ENCODE measurements at regions not wholly inside any gene's neighbourhood (a gene's known extent, or its start where the extent isn't known, plus 50 kb on each side); places are given as distances from the start of the nearest gene placed in this dataset.
A peak's percentile ranks its signal among the peaks of the same experiment; 100 is the strongest.

DNA sequence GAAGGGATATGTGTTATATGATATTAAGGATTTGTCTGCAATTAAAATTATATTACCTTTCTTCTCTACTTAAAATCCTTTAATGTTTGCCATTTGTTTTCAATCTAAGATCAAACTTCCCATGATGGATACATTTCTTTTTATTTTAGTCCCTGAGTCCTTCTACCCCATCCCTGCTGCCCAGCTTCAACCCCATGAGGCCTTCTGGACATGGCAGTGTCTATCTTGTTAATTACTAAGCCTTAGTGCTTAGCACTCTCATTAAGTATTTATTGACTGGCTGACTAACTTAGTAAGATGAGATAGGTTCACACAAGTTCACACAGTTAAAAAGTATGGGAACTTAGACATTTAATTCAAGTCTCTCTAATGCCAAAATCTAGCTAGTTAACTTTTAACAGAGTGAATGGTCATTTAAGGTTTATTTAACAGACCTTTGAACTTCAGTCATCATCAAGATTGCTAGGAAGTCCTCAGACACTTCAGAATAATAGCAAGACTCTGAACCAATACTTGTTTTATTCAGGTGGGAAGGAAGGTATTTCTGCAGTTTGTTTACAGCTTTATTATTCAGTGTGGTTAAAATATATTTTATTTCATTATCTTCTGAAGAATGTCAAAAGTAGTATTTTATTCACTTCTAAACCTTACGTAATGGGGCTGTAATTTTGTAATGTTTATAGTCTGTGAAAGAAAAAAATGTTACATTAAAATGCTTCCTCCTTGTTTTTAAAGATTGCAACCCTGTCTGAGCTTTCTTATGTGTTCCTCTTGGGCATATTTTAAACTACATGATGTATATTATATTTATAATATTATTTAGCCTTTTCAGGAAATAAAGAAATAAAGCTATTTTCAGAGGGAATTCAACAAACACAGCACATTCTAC lies 848.9 kb downstream of the REEP3 start:
- Mint-ChIP-seq H3K4me3 (no peak overlapping the region), H3K9me3 (peaks cover 0 to 20% (median 3%) of the 10 kb centered on the region in 9 donors), H3K27ac (no peak overlapping the region), H3K36me3 (no peaks in the 10 kb centered on the region), H3K4me1 (no peaks in the 10 kb centered on the region), H3K27me3 (no peaks in the 10 kb centered on the region)
- DNase-seq (no peak), ATAC-seq (no peak)
- POLR2A ChIA-PET, result no interaction called here

DNA sequence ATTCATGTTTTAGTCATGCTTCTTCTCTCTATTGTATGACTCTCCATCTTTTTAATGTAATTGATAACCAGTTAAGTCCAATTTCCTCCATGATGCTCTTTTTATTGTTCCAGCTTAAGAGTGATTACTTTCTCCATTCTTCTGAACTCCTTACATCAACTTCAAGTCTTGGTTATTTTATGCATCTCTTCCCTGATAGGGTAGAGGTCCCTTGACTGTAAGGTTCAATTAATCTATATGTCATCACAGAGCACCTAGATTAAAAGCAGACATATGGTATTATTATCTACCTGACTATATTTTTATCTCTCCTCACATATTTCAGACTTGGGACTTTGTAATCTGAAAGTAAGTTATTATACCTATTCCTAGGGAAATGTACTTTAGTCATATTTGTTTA lies 853.1 kb downstream of the REEP3 start:
- no peak overlapping the region for H3K4me3 Mint-ChIP-seq
- no peaks in the 10 kb centered on the region for H3K27me3 Mint-ChIP-seq
- no peak overlapping the region for H3K27ac Mint-ChIP-seq
- H3K9me3 Mint-ChIP-seq, result peaks cover 0 to 18% (median 0%) of the 10 kb centered on the region in 9 donors
- no peaks in the 10 kb centered on the region for H3K36me3 Mint-ChIP-seq
- ATAC-seq, result no peak
- no peaks in the 10 kb centered on the region for H3K4me1 Mint-ChIP-seq
- no peak for DNase-seq
- POLR2A ChIA-PET, result no interaction called here

DNA sequence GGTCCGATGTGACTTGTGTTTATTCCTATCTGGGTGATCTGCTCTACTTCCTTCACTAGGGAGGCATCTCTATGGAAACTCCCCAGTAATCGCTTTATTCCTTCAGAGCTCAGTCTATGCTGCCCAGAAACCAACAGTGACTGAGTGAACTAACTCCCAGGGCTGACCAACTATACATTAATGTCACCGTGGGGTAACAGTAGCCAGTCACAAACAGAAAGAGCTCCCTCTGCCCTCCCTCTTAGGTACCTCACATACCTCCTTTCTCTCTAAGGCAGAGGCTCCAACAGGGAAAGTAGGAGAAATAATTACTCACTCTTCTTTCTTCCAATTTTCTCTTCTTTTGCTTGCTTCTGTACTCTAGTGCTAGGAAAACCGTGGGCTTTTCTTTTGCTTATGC lies 855.0 kb downstream of the REEP3 start:
- Mint-ChIP-seq H3K27me3 (no peaks in the 10 kb centered on the region), H3K9me3 (peaks cover 0 to 11% (median 0%) of the 10 kb centered on the region in 9 donors), H3K36me3 (no peaks in the 10 kb centered on the region), H3K4me3 (no peak overlapping the region), H3K27ac (no peak overlapping the region), H3K4me1 (no peaks in the 10 kb centered on the region)
- DNase-seq (no peak), ATAC-seq (no peak)
- POLR2A ChIA-PET, result no interaction called here

DNA sequence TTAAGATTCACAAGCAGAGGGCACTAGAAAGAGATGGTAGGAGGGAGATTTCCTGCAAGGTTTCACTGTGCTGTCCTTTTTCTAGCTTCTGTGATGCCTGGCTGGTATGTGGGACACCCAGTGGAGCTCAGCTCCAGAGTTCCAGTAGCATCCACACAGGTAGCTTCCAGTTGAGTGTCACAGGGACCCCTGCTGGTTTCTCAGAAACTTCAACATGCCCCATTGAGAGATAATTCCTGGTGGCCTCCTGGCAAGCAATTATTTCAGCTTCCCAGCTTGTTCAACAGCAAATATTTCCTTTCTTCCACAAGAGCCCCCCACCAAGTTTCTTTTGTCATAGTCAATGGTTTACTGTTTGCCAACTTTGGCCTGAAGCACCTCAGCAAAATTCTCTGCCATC lies 858.7 kb downstream of the REEP3 start:
- Mint-ChIP-seq H3K4me3 (no peak overlapping the region), H3K36me3 (no peaks in the 10 kb centered on the region), H3K9me3 (peaks cover 0 to 6% (median 0%) of the 10 kb centered on the region in 9 donors), H3K27ac (no peak overlapping the region), H3K4me1 (no peaks in the 10 kb centered on the region), H3K27me3 (no peaks in the 10 kb centered on the region)
- no peak for ATAC-seq
- no peak for DNase-seq
- POLR2A ChIA-PET, result interaction anchor here (0.7 kb wide), 1 partner anchor 21 kb away, joined by 3 read pairs; no protein-coding TSS in a partner anchor

DNA sequence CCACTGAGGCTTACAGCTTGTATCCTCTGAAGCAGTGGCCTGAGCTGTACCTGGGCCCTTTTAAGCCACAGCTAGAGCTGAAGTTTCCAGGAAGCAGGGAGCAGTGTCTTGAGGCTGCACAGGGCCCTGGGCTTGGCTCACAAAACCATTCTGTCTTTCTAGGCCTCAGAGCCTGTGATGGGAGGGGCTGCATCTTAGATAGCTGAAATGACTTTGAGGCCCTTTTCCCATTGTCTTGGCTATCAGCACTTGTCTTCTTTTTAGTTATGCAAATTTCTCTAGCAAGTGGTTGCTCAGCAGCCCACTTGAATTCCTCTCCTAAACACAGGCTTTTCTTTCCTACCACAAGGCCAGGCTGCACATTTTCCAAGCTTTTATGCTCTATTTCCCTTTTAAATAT lies 864.2 kb downstream of the REEP3 start:
- Mint-ChIP-seq H3K36me3 (no peaks in the 10 kb centered on the region), H3K4me1 (no peaks in the 10 kb centered on the region), H3K27me3 (peaks cover 0 to 3% (median 0%) of the 10 kb centered on the region in 5 donors), H3K27ac (no peak overlapping the region), H3K4me3 (no peak overlapping the region), H3K9me3 (peaks cover 0 to 11% (median 0%) of the 10 kb centered on the region in 9 donors)
- DNase-seq, result no peak
- ATAC-seq, result no peak
- POLR2A ChIA-PET, result no interaction called here

DNA sequence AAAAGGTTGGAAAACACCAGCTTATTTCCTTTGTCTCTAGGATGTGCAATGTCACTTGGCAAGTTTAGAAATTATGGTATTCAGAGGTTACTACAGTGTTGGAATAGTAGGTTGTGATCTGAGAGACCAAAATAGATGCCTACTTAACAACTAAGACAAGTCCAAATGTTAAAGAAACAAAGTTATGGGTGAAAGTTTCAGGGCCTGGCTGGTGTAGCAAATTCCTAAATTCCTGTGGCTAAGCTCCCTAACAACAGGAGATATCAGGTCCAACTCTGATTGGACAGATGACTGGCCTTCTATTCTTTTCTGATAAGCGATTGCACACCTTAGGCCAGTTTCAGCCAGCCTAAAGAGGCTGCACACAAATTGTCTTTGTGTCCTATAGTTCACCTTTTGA lies 873.5 kb downstream of the REEP3 start:
- POLR2A ChIA-PET, result no interaction called here
- Mint-ChIP-seq H3K9me3 (peaks cover 0 to 18% (median 4%) of the 10 kb centered on the region in 9 donors), H3K36me3 (no peaks in the 10 kb centered on the region)

DNA sequence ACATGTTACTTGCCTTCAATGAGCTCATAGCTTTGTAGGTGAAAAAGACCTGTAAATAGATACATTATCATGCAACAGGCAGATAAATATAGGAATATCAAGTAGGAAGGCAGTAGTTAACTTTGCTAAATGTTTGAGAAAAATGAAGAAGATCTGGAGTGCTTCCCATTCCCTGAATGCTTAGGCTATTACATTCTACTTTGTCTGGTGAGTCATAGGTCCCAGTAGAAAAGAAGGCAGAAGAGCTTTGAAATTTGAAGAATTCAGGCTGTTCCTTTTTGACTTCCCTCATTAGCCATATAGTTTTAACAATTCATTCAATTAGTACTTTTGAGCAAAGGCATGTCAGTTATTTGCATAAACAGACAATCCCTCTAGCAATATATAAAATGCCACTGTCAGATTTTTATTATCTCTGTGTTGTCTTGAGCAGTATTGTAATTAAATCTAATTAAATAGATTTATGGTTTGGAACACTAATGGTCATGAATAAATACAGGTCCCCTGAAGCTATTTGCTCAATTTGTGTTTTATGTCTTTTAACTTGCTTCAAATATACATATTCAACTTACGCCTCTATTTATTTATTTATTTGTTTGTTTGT lies 875.0 kb downstream of the REEP3 start:
- no peaks in the 10 kb centered on the region for H3K27me3 Mint-ChIP-seq
- no peak overlapping the region for H3K27ac Mint-ChIP-seq
- H3K4me3 Mint-ChIP-seq, result no peak overlapping the region
- DNase-seq (no peak), ATAC-seq (no peak)
- POLR2A ChIA-PET, result no interaction called here
- no peaks in the 10 kb centered on the region for H3K36me3 Mint-ChIP-seq
- peaks cover 0 to 18% (median 4%) of the 10 kb centered on the region in 9 donors for H3K9me3 Mint-ChIP-seq
- no peaks in the 10 kb centered on the region for H3K4me1 Mint-ChIP-seq

More for the DNA sequence above, 873.5 kb downstream of the REEP3 start:
- no peak overlapping the region for H3K4me3 Mint-ChIP-seq
- DNase-seq (no peak), ATAC-seq (no peak)
- no peaks in the 10 kb centered on the region for H3K4me1 Mint-ChIP-seq
- H3K27me3 Mint-ChIP-seq, result no peaks in the 10 kb centered on the region
- no peak overlapping the region for H3K27ac Mint-ChIP-seq

DNA sequence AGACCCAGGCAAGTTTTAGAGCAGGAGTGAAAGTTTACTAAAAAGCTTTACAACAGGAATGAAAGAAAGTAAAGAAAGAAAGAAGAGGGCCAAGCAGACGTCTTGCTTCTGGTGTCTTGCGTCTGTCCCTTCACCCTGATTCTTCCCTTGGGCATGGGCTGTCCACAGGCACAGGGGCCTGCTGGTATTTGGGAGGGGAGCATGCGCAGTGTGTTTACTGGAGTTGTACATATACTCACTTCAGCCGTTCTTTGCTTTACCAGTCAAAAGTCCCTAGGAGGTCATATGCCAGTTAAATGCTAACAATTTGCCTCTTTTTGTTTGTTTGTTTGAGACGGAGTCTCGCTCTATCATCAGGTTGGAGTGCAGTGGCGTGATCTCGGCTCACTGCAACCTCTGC lies 875.9 kb downstream of the REEP3 start:
- DNase-seq (no peak), ATAC-seq (no peak)
- Mint-ChIP-seq H3K9me3 (peaks cover 0 to 18% (median 4%) of the 10 kb centered on the region in 9 donors), H3K36me3 (no peaks in the 10 kb centered on the region), H3K27me3 (no peaks in the 10 kb centered on the region), H3K27ac (no peak overlapping the region), H3K4me3 (no peak overlapping the region), H3K4me1 (no peaks in the 10 kb centered on the region)
- POLR2A ChIA-PET, result no interaction called here

DNA sequence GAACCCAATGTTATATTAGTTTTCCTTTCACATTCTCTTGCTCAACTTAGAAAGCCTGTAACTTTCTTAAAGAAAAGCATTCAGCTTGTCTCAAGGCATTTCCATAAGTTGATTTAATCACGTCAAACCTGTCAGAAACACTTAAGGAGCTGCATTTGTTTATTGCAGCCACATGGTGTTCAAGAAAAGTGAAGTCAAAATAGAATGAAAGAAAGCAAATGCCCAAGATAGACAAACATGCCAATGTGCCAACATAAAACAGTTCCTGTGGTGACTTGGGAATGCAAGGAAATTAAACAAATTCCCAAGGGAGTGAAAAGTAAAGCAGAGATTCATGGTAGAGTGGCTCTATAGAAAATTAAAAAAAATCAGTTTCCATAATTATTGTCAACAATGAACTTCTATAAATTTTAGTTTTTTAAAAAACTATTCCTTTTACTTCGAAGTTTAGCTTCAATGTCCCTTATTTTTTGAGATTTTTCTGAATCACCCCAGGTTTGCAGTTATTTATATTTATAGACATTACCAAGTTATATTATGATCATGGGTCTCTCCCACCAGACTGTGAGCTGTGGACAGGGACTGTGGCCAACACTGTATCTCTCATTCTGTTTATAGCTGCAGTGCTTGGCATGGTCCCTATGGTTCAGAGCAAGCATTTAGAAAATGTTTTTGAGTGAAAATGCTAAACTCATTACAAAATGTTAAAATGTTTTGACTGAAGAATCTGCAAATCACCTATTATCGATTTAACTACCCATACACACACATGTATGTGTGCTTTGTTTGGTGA lies 887.4 kb downstream of the REEP3 start:
- DNase-seq, result no peak
- no peaks in the 10 kb centered on the region for H3K36me3 Mint-ChIP-seq
- H3K9me3 Mint-ChIP-seq, result peaks cover 0 to 20% (median 9%) of the 10 kb centered on the region in 9 donors
- no peak overlapping the region for H3K4me3 Mint-ChIP-seq
- ATAC-seq, result no peak
- H3K27me3 Mint-ChIP-seq, result peaks cover 0 to 3% (median 0%) of the 10 kb centered on the region in 5 donors
- H3K4me1 Mint-ChIP-seq, result peaks cover 0 to 2% (median 0%) of the 10 kb centered on the region in 4 donors
- POLR2A ChIA-PET, result no interaction called here
- no peak overlapping the region for H3K27ac Mint-ChIP-seq

DNA sequence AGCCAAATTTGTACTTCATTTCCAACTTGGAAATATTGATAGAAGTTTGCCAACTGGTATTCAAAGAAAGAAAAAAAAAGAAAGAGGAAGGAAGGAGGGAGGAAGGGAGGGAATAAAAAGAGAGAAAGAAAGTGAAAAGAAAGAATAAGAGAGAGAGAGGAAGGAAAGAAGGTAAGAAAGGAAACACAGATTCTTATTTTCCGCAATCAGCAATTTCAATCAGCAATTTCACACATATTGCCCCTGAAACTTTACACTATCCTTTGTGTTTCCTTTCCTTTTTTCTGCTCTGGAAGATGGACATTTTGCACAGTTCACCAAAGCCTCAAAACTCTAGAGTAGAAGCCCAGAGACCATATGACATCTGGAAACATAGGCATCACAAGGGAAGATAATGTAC lies 888.1 kb downstream of the REEP3 start:
- ATAC-seq (no peak), DNase-seq (no peak)
- Mint-ChIP-seq H3K4me3 (no peak overlapping the region), H3K27me3 (peaks cover 0 to 3% (median 0%) of the 10 kb centered on the region in 5 donors), H3K36me3 (no peaks in the 10 kb centered on the region), H3K9me3 (peaks cover 0 to 20% (median 8%) of the 10 kb centered on the region in 9 donors), H3K4me1 (peaks cover 0 to 2% (median 0%) of the 10 kb centered on the region in 4 donors), H3K27ac (no peak overlapping the region)
- POLR2A ChIA-PET, result no interaction called here

DNA sequence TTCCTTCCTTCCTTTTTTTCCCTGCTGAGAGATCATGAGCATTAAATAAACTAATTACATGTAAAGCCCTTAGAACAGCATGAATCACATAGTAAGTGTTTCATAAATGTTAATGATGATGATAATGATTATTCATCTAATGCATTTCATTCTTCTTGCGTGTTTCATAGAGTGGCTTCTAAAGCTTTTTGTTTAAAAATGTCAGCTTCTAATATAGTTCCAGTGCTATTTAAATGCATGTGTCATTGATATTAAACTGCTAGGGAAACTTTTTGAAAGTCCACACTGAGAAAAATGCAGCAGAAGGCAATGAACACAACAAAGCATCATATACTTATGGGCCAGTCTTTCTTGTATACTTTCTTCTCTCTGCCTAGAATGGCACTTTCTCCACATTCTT lies 894.8 kb downstream of the REEP3 start:
- H3K36me3 Mint-ChIP-seq, result no peaks in the 10 kb centered on the region
- ATAC-seq (no peak), DNase-seq (no peak)
- no peaks in the 10 kb centered on the region for H3K27me3 Mint-ChIP-seq
- H3K4me1 Mint-ChIP-seq, result no peaks in the 10 kb centered on the region
- H3K9me3 Mint-ChIP-seq, result peaks cover 0 to 10% (median 2%) of the 10 kb centered on the region in 9 donors
- POLR2A ChIA-PET, result no interaction called here
- no peak overlapping the region for H3K27ac Mint-ChIP-seq
- H3K4me3 Mint-ChIP-seq, result no peak overlapping the region

DNA sequence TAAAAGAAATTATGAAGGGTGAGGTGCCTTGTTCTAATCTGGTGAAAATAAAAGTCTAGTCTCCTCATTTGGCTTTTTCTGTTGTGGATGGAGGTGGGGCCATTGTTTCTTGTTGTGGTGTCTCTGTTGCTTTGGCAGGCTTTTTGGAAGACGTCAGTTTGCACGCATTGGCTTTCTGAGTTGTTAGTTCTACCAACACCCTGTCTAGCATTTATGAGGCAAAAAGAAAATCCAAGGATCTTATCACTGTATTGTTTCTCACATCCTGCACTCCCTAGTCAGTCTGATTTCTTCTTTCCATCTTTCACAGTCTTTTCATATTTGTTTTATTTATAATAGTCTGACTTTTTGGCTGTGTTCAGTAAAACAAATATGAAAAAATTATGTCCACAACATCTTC lies 898.3 kb downstream of the REEP3 start:
- H3K27ac Mint-ChIP-seq, result no peak overlapping the region

DNA sequence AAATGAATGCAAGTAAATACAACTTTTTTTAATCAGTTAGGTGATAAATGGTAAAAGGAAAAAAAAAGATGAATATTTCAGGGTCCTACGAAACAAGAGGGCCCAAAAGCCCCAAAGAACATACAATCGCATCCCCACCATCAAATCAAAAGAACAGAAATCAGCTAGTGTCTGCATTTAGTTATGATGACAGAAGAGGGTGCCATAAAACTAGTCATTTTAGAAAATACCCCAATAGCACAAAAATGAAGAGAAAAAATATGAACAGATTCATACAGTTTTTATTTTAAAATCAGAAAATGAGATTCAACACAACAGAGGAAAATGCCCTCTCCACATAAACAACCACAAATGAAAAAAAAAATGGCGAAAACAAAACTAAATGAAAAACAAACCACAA lies 905.5 kb downstream of the REEP3 start:
- no peaks in the 10 kb centered on the region for H3K27me3 Mint-ChIP-seq
- POLR2A ChIA-PET, result no interaction called here
- no peaks in the 10 kb centered on the region for H3K4me1 Mint-ChIP-seq
- H3K9me3 Mint-ChIP-seq, result peaks cover 0 to 6% (median 0%) of the 10 kb centered on the region in 9 donors
- ATAC-seq (no peak), DNase-seq (no peak)
- no peak overlapping the region for H3K4me3 Mint-ChIP-seq
- H3K27ac Mint-ChIP-seq, result peak overlapping the region in 1 of 10 donors; percentile 51
- H3K36me3 Mint-ChIP-seq, result no peaks in the 10 kb centered on the region

More for the DNA sequence above, 898.3 kb downstream of the REEP3 start:
- Mint-ChIP-seq H3K27me3 (no peaks in the 10 kb centered on the region), H3K4me3 (no peak overlapping the region), H3K9me3 (peaks cover 0 to 10% (median 0%) of the 10 kb centered on the region in 9 donors), H3K36me3 (no peaks in the 10 kb centered on the region), H3K4me1 (no peaks in the 10 kb centered on the region)
- ATAC-seq, result no peak
- POLR2A ChIA-PET, result no interaction called here
- no peak for DNase-seq

Data from naive thymus-derived CD8-positive, alpha-beta T cell (primary cell).